RWPE2 (cell line): ENCODE measurements at regions not wholly inside any gene's neighbourhood (a gene's known extent, or its start where the extent isn't known, plus 50 kb on each side); places are given as distances from the start of the nearest gene placed in this dataset.
"Not testable (repeated sequence)": the region's sequence is repeated elsewhere in the genome, so short reads cannot be mapped to it uniquely, and the experiment has no call there.

Source experiments
- ATAC-seq: fragments of 200-7000 bp; cut with Tn5 transposase; 3 replicates; pipeline ENCODE4 v1.9.1; 2021; ENCODE audit warnings: low read depth
- DNase-seq: peaks from one replicate; pipeline ENCODE4 v3.0.0-alpha.2; 2020; ENCODE audit warnings: low spot score
- H3K27ac ChIP-seq: fragments of 450-650 bp; 2 replicates; pipeline ENCODE4 v1.5.1; 2017; ENCODE audit warnings: mild to moderate bottlenecking; ENCODE audit not compliant: poor library complexity, severe bottlenecking
- H3K27me3 ChIP-seq: fragments of 250-450 bp; sonication (Bioruptor Pico); 2 replicates; pipeline ENCODE4 v1.5.1; 2021; ENCODE audit warnings: mild to moderate bottlenecking, moderate library complexity; ENCODE audit not compliant: insufficient read depth, poor library complexity, severe bottlenecking
- H3K36me3 ChIP-seq: fragments of 250-450 bp; sonication (Bioruptor Pico); 2 replicates; pipeline ENCODE4 v1.5.1; 2020; ENCODE audit warnings: low read depth, mild to moderate bottlenecking, moderate library complexity
- H3K4me1 ChIP-seq: fragments of 250-450 bp; sonication (Bioruptor Pico); 2 replicates; pipeline ENCODE4 v1.5.1; 2021; ENCODE audit warnings: mild to moderate bottlenecking, moderate library complexity; ENCODE audit not compliant: insufficient read depth, poor library complexity, severe bottlenecking
- H3K4me3 ChIP-seq: fragments of 250-450 bp; sonication (Bioruptor Pico); 2 replicates; pipeline ENCODE4 v1.5.1; 2021; ENCODE audit warnings: mild to moderate bottlenecking, moderate library complexity; ENCODE audit not compliant: severe bottlenecking
- H3K9me3 ChIP-seq: fragments of 250-450 bp; sonication (Bioruptor Pico); 2 replicates; pipeline ENCODE4 v1.5.1; 2021; ENCODE audit warnings: mild to moderate bottlenecking, moderate library complexity; ENCODE audit not compliant: severe bottlenecking
- TF ChIP-seq, protein P1 (sequence below): fragments of 450-650 bp; IDR thresholded peaks from one replicate; pipeline ENCODE4 v1.5.1; 2017; ENCODE audit warnings: mild to moderate bottlenecking, moderate library complexity; ENCODE audit not compliant: poor library complexity, severe bottlenecking

DNA sequence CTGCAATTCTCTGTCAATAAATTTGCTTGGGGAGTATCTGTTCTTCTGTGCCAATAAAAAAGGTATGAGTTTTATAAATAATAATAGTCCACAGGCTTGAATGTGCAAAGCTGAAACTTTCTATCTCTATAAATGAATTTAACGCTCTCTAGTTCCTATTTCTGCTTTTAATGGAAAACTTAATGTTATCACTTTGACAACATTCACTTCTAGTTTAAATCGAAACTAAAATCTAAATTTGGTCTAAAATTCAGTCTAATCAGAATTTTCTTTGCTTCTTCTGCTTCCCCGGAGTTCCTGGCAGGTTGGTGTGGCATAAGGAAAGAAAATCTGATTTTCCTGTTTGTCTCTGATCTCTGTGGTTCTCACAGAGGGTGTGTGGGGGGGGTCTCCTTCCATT lies 450.1 kb upstream of the TBL1XR1 start:
- Histone ChIP-seq H3K27me3 (no peaks in the 10 kb centered on the region), H3K27ac (no peak overlapping the region), H3K4me1 (no peaks in the 10 kb centered on the region), H3K4me3 (no peak overlapping the region), H3K9me3 (no peaks in the 10 kb centered on the region), H3K36me3 (no peaks in the 10 kb centered on the region)
- DNase-seq (no peak), ATAC-seq (no peak)
- TF ChIP-seq, protein P1, sequence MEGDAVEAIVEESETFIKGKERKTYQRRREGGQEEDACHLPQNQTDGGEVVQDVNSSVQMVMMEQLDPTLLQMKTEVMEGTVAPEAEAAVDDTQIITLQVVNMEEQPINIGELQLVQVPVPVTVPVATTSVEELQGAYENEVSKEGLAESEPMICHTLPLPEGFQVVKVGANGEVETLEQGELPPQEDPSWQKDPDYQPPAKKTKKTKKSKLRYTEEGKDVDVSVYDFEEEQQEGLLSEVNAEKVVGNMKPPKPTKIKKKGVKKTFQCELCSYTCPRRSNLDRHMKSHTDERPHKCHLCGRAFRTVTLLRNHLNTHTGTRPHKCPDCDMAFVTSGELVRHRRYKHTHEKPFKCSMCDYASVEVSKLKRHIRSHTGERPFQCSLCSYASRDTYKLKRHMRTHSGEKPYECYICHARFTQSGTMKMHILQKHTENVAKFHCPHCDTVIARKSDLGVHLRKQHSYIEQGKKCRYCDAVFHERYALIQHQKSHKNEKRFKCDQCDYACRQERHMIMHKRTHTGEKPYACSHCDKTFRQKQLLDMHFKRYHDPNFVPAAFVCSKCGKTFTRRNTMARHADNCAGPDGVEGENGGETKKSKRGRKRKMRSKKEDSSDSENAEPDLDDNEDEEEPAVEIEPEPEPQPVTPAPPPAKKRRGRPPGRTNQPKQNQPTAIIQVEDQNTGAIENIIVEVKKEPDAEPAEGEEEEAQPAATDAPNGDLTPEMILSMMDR, result no peak

GRCh38 chr3:177647876-177648275 lies 450.6 kb upstream of the TBL1XR1 start:
- Histone ChIP-seq H3K4me3 (no peak overlapping the region), H3K27me3 (no peaks in the 10 kb centered on the region), H3K27ac (no peak overlapping the region), H3K9me3 (no peaks in the 10 kb centered on the region), H3K36me3 (no peaks in the 10 kb centered on the region), H3K4me1 (no peaks in the 10 kb centered on the region)
- ATAC-seq (no peak), DNase-seq (no peak)
- TF ChIP-seq, protein P1, result no peak

- no peaks in the 10 kb centered on the region for H3K27me3 ChIP-seq
- no peak overlapping the region for H3K4me3 ChIP-seq
- no peak overlapping the region for H3K27ac ChIP-seq
- no peak for ATAC-seq
- TF ChIP-seq, protein P1, result no peak
- H3K36me3 ChIP-seq, result no peaks in the 10 kb centered on the region
- no peaks in the 10 kb centered on the region for H3K9me3 ChIP-seq
- DNase-seq, result no peak
- peaks cover 7% of the 10 kb centered on the region for H3K4me1 ChIP-seq
Observed at GRCh38 chr3:177652556-177653291, 455.4 kb upstream of the TBL1XR1 start.

- Histone ChIP-seq H3K4me1 (peaks cover 7% of the 10 kb centered on the region), H3K9me3 (no peaks in the 10 kb centered on the region), H3K27me3 (no peaks in the 10 kb centered on the region), H3K4me3 (no peak overlapping the region), H3K36me3 (no peaks in the 10 kb centered on the region), H3K27ac (no peak overlapping the region)
- TF ChIP-seq, protein P1, result no peak
- peak; percentile 64 for ATAC-seq
- no peak for DNase-seq
Observed at GRCh38 chr3:177657243-177657642, 460.0 kb upstream of the TBL1XR1 start.

DNA sequence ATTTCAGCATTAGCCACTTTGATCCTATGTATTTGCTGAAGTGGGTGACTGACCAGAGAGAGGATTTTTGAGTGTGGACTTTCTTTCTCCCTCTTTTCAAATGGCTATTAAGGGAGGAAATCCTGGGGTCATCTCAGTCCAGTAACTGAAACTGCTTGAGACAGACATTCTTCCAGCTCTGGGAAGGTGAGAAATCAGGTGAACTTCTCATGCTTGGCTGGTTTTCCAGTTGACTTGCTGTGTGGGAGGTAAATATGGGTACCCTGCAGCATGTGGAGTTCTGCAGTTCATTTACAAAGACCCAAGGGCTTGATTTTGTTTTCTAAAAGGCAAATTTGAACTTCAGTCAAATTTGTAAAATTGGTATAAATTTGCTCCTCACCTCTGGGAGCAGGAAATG lies 461.1 kb upstream of the TBL1XR1 start:
- Histone ChIP-seq H3K4me3 (no peak overlapping the region), H3K36me3 (no peaks in the 10 kb centered on the region), H3K27ac (no peak overlapping the region), H3K4me1 (peaks cover 7% of the 10 kb centered on the region), H3K9me3 (no peaks in the 10 kb centered on the region), H3K27me3 (no peaks in the 10 kb centered on the region)
- TF ChIP-seq, protein P1, result no peak
- no peak for ATAC-seq
- DNase-seq, result no peak

DNA sequence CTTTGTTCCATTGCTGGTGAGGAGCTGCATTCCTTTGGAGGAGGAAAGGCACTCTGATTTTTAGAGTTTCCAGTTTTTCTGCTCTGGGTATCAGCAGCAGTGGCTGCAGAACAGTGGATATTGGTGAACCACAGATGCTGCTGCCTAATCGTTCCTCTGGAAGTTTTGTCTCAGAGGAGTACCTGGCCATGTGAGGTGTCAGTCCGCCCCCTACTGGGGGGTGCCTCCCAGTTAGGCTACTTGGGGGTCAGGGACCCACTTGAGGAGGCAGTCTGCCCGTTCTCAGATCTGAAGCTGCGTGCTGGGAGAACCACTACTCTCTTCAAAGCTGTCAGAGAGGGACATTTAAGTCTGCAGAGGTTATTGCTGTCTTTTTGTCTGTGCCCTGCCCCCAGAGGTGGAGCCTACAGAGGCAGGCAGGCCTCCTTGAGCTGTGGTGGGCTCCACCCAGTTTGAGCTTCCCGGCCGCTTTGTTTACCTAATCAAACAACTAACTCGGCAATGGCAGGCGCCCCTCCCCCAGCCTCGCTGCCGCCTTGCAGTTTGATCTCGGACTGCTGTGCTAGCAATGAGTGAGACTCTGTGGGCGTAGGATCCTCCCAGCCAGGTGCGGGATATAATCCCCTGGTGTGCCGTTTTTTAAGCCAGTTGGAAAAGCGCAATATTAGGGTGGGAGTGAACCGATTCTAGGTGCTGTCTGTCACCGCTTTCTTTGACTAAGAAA lies 467.3 kb upstream of the TBL1XR1 start:
- not testable (repeated sequence) for H3K9me3 ChIP-seq, H3K36me3 ChIP-seq, DNase-seq, H3K4me1 ChIP-seq, H3K27ac ChIP-seq, H3K4me3 ChIP-seq, H3K27me3 ChIP-seq, ATAC-seq
